GM18870 (cell line): ENCODE measurements at regions not wholly inside any gene's neighbourhood (a gene's known extent, or its start where the extent isn't known, plus 50 kb on each side); places are given as distances from the start of the nearest gene placed in this dataset.

Experiments used
- ATAC-seq: cut with Tn5 transposase; IDR thresholded peaks from one replicate; pipeline ENCODE4 v1.9.1; 2021; ENCODE audit warnings: moderate library complexity; ENCODE audit not compliant: unreplicated experiment

DNA sequence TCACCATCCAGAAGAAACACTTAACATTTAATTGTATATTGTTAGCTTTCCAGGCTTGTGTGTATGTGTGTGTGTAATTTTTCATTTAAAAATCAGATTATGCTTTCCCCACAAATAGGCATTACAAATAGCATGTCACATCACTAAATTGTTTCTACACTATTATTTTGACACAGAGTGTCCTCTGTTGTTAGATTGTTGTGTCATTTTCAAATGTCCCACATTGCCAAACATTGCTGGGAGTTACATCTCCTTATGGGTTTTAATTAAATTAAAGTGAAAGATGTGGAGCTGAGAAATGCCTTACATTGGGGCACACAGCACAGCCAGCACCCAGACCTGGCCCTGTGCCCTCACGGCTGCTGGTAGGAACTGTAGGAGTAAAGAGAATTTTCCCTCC lies 295.6 kb downstream of the ZEB1 start:
- ATAC-seq = no peak

DNA sequence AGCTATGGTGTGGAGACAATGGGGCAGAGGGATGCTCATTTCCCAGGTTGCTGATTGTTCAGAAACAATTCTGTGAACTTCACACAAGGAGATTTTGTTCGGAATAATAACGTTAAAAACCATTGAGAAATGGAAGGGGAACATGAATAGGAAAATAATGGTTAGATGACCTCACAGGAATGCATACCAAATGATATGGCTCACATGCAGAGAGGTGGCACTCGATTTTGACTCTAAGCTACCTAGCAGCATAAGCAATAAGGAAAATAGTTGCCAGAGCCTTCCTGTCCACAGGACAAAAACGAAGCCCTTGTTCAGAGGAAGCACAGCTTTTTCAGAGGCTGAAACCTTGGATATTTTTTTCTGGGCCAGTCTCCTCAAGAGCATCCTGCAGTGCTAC lies 293.1 kb downstream of the ZEB1 start:
- no peak for ATAC-seq

DNA sequence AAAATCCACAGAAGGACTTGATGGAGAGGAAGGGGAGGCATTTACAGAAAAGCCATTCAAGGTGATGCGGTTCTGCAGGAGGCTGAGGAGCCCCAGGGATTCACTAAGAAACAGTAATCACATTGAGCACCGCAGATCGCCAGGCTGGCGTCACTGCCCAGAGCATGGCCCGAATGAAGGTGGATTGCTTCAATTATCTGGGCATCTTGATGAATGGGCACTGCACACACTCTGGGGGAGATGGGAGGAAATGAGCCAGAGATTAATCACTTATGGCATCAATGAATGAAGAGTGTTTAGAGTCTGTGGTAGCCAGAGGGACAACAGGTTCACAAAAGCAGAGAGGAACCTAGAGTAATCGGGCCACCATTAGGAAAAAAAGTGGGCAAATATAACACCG lies 292.1 kb downstream of the ZEB1 start:
- ATAC-seq = no peak

- no peak for ATAC-seq
Measured at GRCh38 chr10:31607481-31607880, 288.5 kb downstream of the ZEB1 start.

GRCh38 chr10:31606841-31607240 lies 287.8 kb downstream of the ZEB1 start:
- ATAC-seq = no peak

DNA sequence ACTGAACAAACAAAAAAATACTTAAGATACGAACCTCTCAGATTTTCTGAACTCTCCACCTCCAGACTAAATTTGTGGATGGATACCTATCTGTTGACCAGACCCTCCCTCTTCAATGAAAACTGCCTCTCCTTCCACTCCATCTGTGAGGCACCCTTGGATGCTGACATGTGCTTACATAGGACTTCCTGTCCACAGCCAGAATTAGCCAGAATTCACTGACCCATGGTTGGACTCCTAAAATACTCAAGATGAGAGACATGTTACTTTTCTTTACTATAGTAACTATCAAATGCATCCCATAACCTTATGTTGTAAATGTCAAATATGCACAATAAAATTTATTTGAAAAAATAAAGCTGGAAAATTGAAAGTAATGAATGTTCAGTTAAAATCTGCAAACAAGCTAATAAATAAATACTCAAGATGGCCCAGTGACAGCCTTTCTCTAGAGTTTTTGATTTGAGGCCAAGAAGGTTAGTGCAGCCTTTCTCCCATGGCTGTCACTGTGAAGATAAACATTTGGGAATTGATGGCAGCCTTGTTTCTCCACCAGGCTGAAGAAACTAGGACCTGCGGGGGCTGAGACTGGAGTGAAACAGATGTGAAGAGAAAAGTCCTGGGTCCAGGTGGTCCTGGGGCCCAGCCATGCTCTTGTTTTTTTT lies 287.0 kb downstream of the ZEB1 start:
- ATAC-seq = no peak

GRCh38 chr10:31605426-31605825 lies 286.4 kb downstream of the ZEB1 start:
- ATAC-seq = no peak

DNA sequence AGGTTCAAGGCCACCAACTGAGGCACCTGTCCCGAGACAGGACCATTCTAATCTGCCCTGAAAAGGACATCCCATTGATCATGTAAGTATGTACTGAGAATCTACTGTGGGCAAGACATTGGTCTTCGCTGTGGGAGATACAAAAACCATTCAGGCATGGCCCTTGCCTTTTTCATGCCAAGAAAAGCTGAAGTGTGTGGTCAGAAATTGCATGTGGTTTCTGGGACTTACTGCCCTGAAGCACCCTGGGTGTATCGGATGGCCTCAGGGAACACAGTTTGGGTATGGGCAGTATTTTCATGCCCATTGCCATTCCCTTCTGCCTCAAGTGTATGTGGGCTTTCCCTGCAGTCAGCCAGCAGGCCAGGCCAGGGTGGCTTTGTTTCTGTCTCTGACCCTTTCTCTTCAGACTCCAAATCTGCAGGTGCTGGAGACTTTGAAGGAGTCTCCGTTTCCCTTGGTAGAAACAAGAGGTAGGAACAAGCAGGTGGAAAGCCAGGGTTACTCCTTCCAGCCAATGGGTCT lies 285.7 kb downstream of the ZEB1 start:
- no peak for ATAC-seq

GRCh38 chr10:31604096-31604495 lies 285.1 kb downstream of the ZEB1 start:
- no peak for ATAC-seq

GRCh38 chr10:31603235-31604087 lies 284.4 kb downstream of the ZEB1 start:
- ATAC-seq = peak; percentile 89

DNA sequence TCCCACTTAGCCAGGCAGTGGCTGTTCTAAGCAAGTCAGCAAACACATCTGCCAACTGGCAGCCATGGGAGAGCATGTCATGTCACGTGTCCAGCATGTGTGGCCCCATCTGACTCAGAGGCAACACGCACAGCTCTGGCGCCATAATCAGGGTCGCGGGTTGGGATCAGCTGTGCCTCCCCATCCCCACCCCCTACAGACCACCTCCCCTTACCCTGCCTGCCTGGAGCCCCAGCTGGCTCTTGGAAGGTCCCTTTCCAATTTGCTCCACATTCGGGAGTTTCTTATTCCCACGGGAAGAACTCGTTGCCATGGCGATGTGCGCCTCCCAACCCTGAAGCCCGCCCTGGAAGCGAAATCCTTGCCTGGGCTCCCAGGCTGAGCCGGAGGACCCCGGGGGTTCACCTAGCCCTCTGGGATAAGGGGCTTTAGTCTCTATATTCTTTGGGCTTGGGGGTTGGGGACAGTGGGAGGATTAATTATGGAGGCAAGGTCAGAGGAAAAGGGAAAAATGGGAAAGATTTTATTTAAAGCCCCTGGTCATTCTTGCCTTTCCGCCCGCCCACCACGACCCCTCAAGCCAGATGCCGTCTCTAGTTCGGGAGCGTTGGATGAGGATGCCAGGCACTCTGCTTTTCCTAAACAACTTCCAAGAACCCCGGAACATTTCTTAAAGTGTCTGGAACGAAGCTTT lies 283.7 kb downstream of the ZEB1 start:
- no peak for ATAC-seq

DNA sequence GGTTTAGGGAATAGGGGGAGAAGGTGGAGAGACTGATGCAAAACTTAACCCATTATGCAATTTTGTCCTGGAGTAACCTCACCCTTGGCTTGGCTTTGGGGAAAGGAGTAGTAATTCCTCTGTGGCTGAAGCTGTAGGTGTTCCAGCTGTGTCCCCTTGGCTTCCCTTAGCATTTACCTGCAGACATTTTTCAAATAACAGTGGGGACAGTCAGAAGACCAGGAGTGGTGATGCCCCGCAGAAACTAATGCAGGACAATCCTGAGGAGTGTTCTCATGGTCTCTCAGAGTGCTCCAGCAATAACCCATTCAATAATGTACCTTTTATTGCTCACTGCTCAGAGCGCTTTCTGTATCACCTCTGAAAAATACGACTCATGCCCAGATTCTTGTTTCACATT lies 282.1 kb downstream of the ZEB1 start:
- no peak for ATAC-seq

DNA sequence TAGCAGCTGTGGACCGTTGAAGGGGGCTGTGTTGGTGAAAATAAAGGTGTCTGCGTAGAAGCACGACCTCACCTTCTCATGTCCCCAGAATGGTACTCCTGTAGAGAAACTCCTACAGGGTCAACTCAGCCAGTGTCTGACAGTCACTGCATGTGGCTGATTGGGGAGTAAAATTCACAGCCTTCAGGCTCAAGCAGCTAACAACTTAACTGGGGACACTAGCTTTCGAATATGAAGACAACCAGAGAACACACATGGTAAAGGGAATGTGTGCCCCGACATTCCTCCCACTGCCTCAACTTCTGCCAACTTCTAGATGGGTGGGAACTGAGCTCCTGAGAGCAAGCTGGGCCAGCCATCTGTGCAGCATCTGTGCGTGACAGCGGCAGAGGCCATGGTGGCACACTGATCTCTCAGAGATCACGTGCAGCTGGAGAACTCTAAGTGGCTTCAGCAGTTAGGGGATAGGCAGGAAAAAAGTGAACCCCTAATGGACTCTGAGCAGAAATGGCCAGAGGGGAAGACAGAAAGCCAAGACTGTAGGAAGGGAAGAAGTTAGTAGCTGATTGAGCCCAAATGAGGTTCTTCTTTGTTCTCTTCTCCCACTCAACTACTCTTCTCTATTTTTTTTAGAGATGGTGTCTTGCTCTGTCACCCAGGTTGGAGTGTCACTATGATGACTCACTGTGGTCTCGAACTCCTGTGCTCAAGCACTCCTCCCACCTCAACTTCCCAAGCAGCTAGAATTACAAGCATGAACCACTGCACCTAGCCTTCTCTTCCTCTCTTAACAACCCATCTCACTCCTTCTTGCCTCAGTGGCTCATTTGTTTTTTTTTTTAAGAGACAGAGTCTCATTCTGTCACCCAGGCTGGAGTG lies 280.8 kb downstream of the ZEB1 start:
- ATAC-seq = no peak

GRCh38 chr10:31596765-31597164 lies 277.7 kb downstream of the ZEB1 start:
- ATAC-seq = no peak

GRCh38 chr10:31595992-31596391 lies 277.0 kb downstream of the ZEB1 start:
- no peak for ATAC-seq

- ATAC-seq = no peak
Measured at GRCh38 chr10:31594347-31594873, 275.4 kb downstream of the ZEB1 start.

GRCh38 chr10:31593124-31593523 lies 274.1 kb downstream of the ZEB1 start:
- ATAC-seq = no peak

DNA sequence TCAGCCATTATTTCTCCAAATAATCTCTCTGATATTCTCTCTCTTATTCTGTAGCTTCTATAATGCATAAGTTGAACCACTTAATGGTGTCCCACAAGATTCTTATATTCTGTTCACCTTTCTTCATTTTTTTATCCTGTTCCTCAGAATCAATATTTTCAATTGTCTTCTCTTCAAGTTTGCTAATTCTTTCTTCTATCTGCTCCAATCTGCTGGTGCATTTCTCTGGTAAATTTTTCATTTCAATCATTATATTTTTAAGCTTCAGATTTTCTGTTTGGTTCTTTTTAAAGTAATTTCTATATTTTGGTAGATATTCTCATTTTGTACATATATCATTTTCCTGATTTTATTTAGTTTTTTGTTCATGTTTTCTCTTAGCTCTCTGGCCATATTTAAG lies 272.6 kb downstream of the ZEB1 start:
- no peak for ATAC-seq

DNA sequence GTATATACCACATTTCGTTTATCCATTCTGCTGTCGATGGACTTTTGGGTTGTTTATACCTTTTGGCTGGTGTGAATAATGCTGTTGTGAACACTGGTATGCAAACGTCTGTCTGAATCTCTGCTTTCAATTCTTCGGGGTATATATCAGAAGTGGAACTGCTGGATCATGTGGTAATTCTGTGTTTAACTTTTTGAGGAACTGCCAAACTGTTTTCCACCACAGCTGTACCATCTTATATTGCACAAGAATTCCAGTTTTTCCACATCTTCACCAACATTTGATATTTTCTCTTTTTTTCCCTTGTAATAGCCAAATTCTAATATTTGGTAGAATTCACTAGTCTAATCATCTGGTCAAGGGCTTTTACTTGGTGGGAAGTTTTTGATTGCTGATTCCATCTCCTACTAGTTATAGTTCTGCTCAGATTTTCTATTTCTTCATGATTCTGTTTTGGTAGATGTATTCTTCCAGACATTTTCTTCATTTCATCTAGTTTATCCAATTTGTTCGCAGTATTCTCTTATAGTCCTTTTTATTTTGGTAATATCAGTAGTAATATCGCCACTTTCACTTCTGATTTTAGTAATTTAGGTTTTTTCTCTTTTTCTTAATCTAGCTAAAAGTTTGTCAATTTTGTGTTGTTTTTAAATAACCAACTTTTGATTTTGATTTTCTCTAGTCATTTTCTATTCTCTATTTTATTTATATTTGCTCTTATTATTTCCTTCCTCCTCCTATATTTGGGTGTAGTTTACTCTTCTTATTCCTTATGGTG lies 271.2 kb downstream of the ZEB1 start:
- no peak for ATAC-seq

DNA sequence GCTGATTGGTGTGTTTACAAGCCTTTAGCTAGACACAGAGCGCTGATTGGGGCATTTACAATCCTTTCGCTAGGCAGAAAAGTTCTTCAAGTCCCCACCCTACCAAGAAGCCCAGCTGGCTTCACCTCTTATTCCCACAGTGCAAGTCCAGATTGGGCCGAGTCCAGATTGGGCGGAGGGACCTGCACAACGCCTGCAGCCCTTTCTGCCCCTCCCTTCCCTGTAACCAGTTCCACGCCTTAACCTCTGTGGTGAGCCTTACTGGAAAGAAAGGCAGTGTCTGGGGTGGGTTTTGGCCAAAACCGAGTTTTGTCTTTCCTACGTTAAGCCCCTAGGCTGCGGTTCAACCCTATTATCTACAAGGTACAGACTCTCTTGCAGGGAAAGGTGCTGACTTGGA lies 268.7 kb downstream of the ZEB1 start:
- no peak for ATAC-seq
